PFSK-1 (cell line): ENCODE measurements at regions not wholly inside any gene's neighbourhood (a gene's known extent, or its start where the extent isn't known, plus 50 kb on each side); places are given as distances from the start of the nearest gene placed in this dataset.

Source experiments
- FOXP2 ChIP-seq: optimal IDR thresholded peaks from 2 replicates; pipeline ENCODE3; 2011; ENCODE audit warnings: borderline replicate concordance, control low read depth, inconsistent platforms; ENCODE audit not compliant: insufficient read depth; ENCODE audit errors: extremely low read length, extremely low read depth
- POLR2AphosphoS5 ChIP-seq: IDR thresholded peaks from 2 replicates; pipeline ENCODE4 v1.6.1; 2012; ENCODE audit warnings: low read depth, mild to moderate bottlenecking, control low read depth, low read length, moderate library complexity
- REST ChIP-seq, 2 experiments: IDR thresholded peaks; 2 replicates each; pipeline versions ENCODE4 v1.6.1 to v1.8.0; 2011 to 2012; ENCODE audit warnings: low read depth in 2 of 2, low read length in 2 of 2, control low read depth in 1 of 2, inconsistent platforms in 1 of 2, mild to moderate bottlenecking in 1 of 2, moderate library complexity in 1 of 2; ENCODE audit not compliant: insufficient read depth in 1 of 2
- SIN3A ChIP-seq: IDR thresholded peaks from 2 replicates; pipeline ENCODE4 v1.6.1; 2012; ENCODE audit warnings: mild to moderate bottlenecking, low read length, moderate library complexity, borderline replicate concordance; ENCODE audit not compliant: insufficient read depth
- TAF1 ChIP-seq: IDR thresholded peaks from 2 replicates; pipeline ENCODE4 v1.6.1; 2012; ENCODE audit warnings: low read length, control low read depth, borderline replicate concordance; ENCODE audit not compliant: insufficient read depth

GRCh38 chr6:16967470-16967817 lies 134.4 kb upstream of the STMND1 start:
- TF ChIP-seq SIN3A: no peak
- TF ChIP-seq FOXP2: no peak
- no peak for TF ChIP-seq TAF1
- no peak for TF ChIP-seq REST (IDR thresholded peaks at IDR 0.05; ENCODE audit: insufficient read depth in 1 of 2, low read depth in 2 of 2, low read length in 2 of 2)
- no peak for TF ChIP-seq POLR2AphosphoS5

- no peak for TF ChIP-seq SIN3A
- no peak for TF ChIP-seq TAF1
- TF ChIP-seq FOXP2: no peak
- no peak for TF ChIP-seq REST (IDR thresholded peaks at IDR 0.05; ENCODE audit: insufficient read depth in 1 of 2, low read depth in 2 of 2, low read length in 2 of 2)
- no peak for TF ChIP-seq POLR2AphosphoS5
These were observed 134.9 kb upstream of the STMND1 start for GRCh38 chr6:16966791-16967469.

GRCh38 chr6:16965689-16966088 lies 136.2 kb upstream of the STMND1 start:
- no peak for TF ChIP-seq SIN3A
- TF ChIP-seq POLR2AphosphoS5: no peak
- TF ChIP-seq REST (IDR thresholded peaks at IDR 0.05; ENCODE audit: insufficient read depth in 1 of 2, low read depth in 2 of 2, low read length in 2 of 2): no peak
- TF ChIP-seq TAF1: no peak
- no peak for TF ChIP-seq FOXP2

GRCh38 chr6:16964553-16965499 lies 137.0 kb upstream of the STMND1 start:
- TF ChIP-seq POLR2AphosphoS5 (no peak), REST (IDR thresholded peaks at IDR 0.05; ENCODE audit: insufficient read depth in 1 of 2, low read depth in 2 of 2, low read length in 2 of 2) (no peak; a peak in 1 of 4 replicates), TAF1 (0 out of 2 replicates have a peak, but pooled peaks have one; percentile 19), SIN3A (peak; percentile 51; the same call in 1 of the 2 replicates), FOXP2 (peak; percentile 85)
